ENCODE measurements at regions not wholly inside any gene's neighbourhood (a gene's known extent, or its start where the extent isn't known, plus 50 kb on each side); places are given as distances from the start of the nearest gene placed in this dataset.

DNA sequence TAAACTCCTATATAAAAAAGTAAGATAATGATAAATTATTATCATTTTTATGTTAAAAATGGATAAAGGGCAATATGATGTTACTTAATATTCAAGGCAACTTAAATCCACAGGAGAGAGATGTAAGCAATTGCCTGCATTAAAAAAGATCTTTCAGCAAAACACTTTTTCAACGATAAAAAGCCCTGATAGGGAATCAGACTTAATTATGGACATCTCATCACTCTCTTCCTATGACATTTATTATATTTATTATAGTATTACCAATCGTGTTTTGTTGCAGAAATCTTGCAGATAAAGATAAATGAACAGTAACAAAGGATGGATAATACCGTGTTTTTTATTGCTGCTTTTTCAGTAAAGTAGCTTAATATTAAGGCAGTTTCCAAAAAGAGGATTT, 178.5 kb downstream of the SH2D1A start:
- Histone ChIP-seq H3K4me1 (no peaks in the 10 kb centered on the region), H3K9me3 (no peaks in the 10 kb centered on the region), H3K36me3 (no peaks in the 10 kb centered on the region), H3K27ac (no peak overlapping the region), H3K4me3 (no peak overlapping the region), H3K27me3 (no peaks in the 10 kb centered on the region)
- TF ChIP-seq, protein P1, sequence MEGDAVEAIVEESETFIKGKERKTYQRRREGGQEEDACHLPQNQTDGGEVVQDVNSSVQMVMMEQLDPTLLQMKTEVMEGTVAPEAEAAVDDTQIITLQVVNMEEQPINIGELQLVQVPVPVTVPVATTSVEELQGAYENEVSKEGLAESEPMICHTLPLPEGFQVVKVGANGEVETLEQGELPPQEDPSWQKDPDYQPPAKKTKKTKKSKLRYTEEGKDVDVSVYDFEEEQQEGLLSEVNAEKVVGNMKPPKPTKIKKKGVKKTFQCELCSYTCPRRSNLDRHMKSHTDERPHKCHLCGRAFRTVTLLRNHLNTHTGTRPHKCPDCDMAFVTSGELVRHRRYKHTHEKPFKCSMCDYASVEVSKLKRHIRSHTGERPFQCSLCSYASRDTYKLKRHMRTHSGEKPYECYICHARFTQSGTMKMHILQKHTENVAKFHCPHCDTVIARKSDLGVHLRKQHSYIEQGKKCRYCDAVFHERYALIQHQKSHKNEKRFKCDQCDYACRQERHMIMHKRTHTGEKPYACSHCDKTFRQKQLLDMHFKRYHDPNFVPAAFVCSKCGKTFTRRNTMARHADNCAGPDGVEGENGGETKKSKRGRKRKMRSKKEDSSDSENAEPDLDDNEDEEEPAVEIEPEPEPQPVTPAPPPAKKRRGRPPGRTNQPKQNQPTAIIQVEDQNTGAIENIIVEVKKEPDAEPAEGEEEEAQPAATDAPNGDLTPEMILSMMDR (IDR thresholded peaks at IDR 0.05), result no peak
- no peak for TF ChIP-seq POLR2A (IDR thresholded peaks at IDR 0.05)
- DNase-seq, result no peak

GRCh38 chrX:124529786-124530185, 183.4 kb downstream of the SH2D1A start:
- DNase-seq, result no peak
- no peak for TF ChIP-seq POLR2A (IDR thresholded peaks at IDR 0.05)
- TF ChIP-seq, protein P1 (IDR thresholded peaks at IDR 0.05), result no peak
- H3K36me3 ChIP-seq, result no peaks in the 10 kb centered on the region
- no peaks in the 10 kb centered on the region for H3K27me3 ChIP-seq
- H3K4me1 ChIP-seq, result no peaks in the 10 kb centered on the region
- H3K27ac ChIP-seq, result no peak overlapping the region
- H3K4me3 ChIP-seq, result no peak overlapping the region
- no peaks in the 10 kb centered on the region for H3K9me3 ChIP-seq

DNA sequence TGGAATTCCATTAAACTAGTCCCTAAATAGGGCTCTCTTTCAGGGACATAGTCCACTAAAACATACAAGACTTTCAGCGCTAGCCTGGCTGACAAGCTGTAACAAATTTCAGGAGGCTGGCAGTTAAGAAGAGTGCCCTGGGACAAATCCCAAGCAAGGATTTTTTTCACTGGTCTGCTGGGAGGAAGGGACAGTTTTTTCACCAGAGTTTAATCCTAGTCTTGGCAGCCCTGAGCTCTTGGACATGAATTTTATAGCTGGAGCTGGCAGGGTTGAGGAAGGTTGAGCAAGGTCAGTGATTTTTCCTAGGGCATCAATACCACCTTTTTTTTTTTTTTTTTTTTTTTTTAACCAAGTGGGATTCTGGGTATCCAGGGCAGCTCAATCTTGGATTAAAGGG, 184.4 kb downstream of the SH2D1A start:
- Histone ChIP-seq H3K4me1 (no peaks in the 10 kb centered on the region), H3K9me3 (no peaks in the 10 kb centered on the region), H3K4me3 (no peak overlapping the region), H3K36me3 (no peaks in the 10 kb centered on the region), H3K27me3 (no peaks in the 10 kb centered on the region), H3K27ac (no peak overlapping the region)
- DNase-seq, result no peak
- TF ChIP-seq, protein P1 (IDR thresholded peaks at IDR 0.05), result no peak
- TF ChIP-seq POLR2A (IDR thresholded peaks at IDR 0.05), result no peak

DNA sequence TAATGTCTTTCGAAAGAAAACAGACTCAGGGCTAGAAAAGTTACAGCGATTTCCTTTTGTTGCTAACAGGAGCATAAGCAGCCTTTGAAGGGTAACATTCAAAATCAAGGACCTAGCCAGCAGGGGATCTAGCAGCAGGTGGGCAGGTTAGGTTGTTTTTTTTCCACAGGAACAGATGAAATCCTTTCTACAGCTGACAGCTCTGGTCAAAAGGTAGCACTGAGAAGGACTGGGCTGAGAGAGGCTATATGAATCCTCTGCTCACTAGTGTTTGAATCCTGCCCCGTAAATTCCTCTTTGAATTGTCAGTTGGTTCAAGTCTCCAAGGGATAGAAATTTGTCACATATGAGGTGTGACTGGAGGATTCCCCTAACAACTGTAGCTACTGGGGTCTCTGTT, 188.2 kb downstream of the SH2D1A start:
- no peak for TF ChIP-seq POLR2A (IDR thresholded peaks at IDR 0.05)
- TF ChIP-seq, protein P1 (IDR thresholded peaks at IDR 0.05), result no peak
- Histone ChIP-seq H3K4me3 (no peak overlapping the region), H3K36me3 (no peaks in the 10 kb centered on the region), H3K27ac (no peak overlapping the region), H3K27me3 (no peaks in the 10 kb centered on the region), H3K9me3 (no peaks in the 10 kb centered on the region), H3K4me1 (no peaks in the 10 kb centered on the region)
- DNase-seq, result no peak

DNA sequence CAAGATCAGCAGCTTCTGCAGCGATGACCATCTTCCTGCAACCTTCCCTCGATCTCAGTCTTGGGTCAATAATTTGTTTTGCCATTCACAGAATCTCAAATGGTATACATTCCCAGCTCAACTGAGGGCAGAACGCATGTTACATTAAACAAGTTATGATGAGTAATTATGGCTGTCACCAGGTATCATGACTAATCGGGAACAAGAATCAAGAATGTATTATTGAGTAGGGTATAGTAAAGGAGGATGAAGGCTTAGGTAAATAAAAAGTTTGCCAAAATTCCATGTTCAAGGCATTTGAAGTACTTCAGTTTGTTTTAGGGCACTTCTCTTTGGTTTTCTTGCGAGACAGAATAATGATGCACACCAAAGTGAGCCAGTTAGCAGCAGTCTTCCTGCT, 194.1 kb downstream of the SH2D1A start:
- no peaks in the 10 kb centered on the region for H3K9me3 ChIP-seq
- no peaks in the 10 kb centered on the region for H3K4me1 ChIP-seq
- H3K27me3 ChIP-seq, result no peaks in the 10 kb centered on the region
- no peak for DNase-seq
- no peaks in the 10 kb centered on the region for H3K36me3 ChIP-seq
- no peak overlapping the region for H3K4me3 ChIP-seq
- no peak for TF ChIP-seq POLR2A (IDR thresholded peaks at IDR 0.05)
- TF ChIP-seq, protein P1 (IDR thresholded peaks at IDR 0.05), result no peak
- no peak overlapping the region for H3K27ac ChIP-seq

- DNase-seq, result no peak
Measured at GRCh38 chrX:124548571-124548970, 202.2 kb downstream of the SH2D1A start.

More at GRCh38 chrX:124548571-124548970, 202.2 kb downstream of the SH2D1A start:
- no peaks in the 10 kb centered on the region for H3K4me1 ChIP-seq
- no peak overlapping the region for H3K4me3 ChIP-seq
- TF ChIP-seq, protein P1 (IDR thresholded peaks at IDR 0.05), result no peak
- TF ChIP-seq POLR2A (IDR thresholded peaks at IDR 0.05), result no peak
- no peaks in the 10 kb centered on the region for H3K27me3 ChIP-seq
- H3K36me3 ChIP-seq, result no peaks in the 10 kb centered on the region
- H3K27ac ChIP-seq, result no peak overlapping the region
- H3K9me3 ChIP-seq, result no peaks in the 10 kb centered on the region
